ENCODE measurements at regions not wholly inside any gene's neighbourhood (a gene's known extent, or its start where the extent isn't known, plus 50 kb on each side); places are given as distances from the start of the nearest gene placed in this dataset.

DNA sequence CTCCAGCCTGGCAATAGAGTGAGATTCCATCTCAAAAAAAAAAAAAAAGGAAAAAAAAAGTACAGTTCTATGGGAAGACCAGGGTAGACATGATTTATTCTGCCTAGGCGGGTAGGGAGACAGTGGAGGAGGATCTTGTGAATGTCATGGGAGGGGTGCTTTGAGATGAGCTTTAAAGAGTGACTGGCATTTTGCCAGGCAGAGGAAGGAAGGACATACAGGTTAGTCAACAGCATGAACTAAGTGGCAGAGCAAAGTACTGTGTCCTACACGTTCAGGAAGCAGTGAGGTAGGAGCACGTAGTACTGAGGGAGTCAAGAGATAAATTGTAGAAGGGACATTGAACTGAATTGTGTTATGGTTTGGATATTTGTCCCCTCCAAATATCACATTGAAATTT is 451.5 kb downstream of the TOX3 start:
- no peak for TF ChIP-seq EZH2 (IDR thresholded peaks at IDR 0.05)
- TF ChIP-seq POLR2AphosphoS5 (IDR thresholded peaks at IDR 0.05; ENCODE audit: borderline replicate concordance, low read depth, low read length), result no peak
- TF ChIP-seq FOXP2 (optimal IDR thresholded peaks at IDR 0.05; ENCODE audit: control extremely low read depth, extremely low read length, insufficient read depth), result no peak

All from SK-N-MC (cell line).